ENCODE measurements at regions not wholly inside any gene's neighbourhood (a gene's known extent, or its start where the extent isn't known, plus 50 kb on each side); places are given as distances from the start of the nearest gene placed in this dataset.
A peak's percentile ranks its signal among the peaks of the same experiment; 100 is the strongest.

- peak in 1 of 2 donors; percentile 6 for DNase-seq
Observed at GRCh38 chr3:109532257-109533216, 195.2 kb upstream of the DPPA4 start.

GRCh38 chr3:109545746-109546145, 208.4 kb upstream of the DPPA4 start:
- DNase-seq, result no peak

GRCh38 chr3:109548192-109548938, 211.0 kb upstream of the DPPA4 start:
- DNase-seq, result no peak

- no peak for DNase-seq
Observed at GRCh38 chr3:109553591-109554371, 216.4 kb upstream of the DPPA4 start.

- DNase-seq, result no peak
Observed at GRCh38 chr3:109559389-109559788, 222.0 kb upstream of the DPPA4 start.

GRCh38 chr3:109563149-109563548, 225.8 kb upstream of the DPPA4 start:
- DNase-seq, result no peak

- DNase-seq, result no peak
Observed at GRCh38 chr3:109569135-109569846, 231.9 kb upstream of the DPPA4 start.

- DNase-seq, result no peak
Observed at GRCh38 chr3:109570408-109570807, 233.1 kb upstream of the DPPA4 start.

GRCh38 chr3:109572301-109572700, 235.0 kb upstream of the DPPA4 start:
- DNase-seq, result no peak

- DNase-seq, result no peak
Observed at GRCh38 chr3:109596991-109597390, 259.6 kb upstream of the DPPA4 start.

- no peak for DNase-seq
Observed at GRCh38 chr3:109597444-109597843, 260.1 kb upstream of the DPPA4 start.

- no peak for DNase-seq
Observed at GRCh38 chr3:109607897-109608296, 270.6 kb upstream of the DPPA4 start.

- no peak for DNase-seq
Observed at GRCh38 chr3:109608574-109608973, 271.2 kb upstream of the DPPA4 start.

- DNase-seq, result no peak
Observed at GRCh38 chr3:109618766-109619378, 281.5 kb upstream of the DPPA4 start.

- no peak for DNase-seq
Observed at GRCh38 chr3:109631897-109632296, 294.6 kb upstream of the DPPA4 start.

- DNase-seq, result no peak
Observed at GRCh38 chr3:109640146-109640652, 302.9 kb upstream of the DPPA4 start.

- DNase-seq, result no peak
Observed at GRCh38 chr3:109642025-109642424, 304.7 kb upstream of the DPPA4 start.

- no peak for DNase-seq
Observed at GRCh38 chr3:109643590-109643989, 306.2 kb upstream of the DPPA4 start.

GRCh38 chr3:109644332-109644731, 307.0 kb upstream of the DPPA4 start:
- no peak for DNase-seq

GRCh38 chr3:109644746-109645145, 307.4 kb upstream of the DPPA4 start:
- DNase-seq, result no peak

- DNase-seq, result no peak
Observed at GRCh38 chr3:109648027-109648426, 310.7 kb upstream of the DPPA4 start.

GRCh38 chr3:109656225-109656624, 318.9 kb upstream of the DPPA4 start:
- no peak for DNase-seq

Data from bone marrow (tissue), 2 donors.